ENCODE measurements at regions not wholly inside any gene's neighbourhood (a gene's known extent, or its start where the extent isn't known, plus 50 kb on each side); places are given as distances from the start of the nearest gene placed in this dataset.

- no peak for DNase-seq
Measured at GRCh38 chr3:188046561-188047211, 107.3 kb upstream of the LPP start.

- no peak for DNase-seq
Measured at GRCh38 chr3:188047536-188047935, 106.4 kb upstream of the LPP start.

DNA sequence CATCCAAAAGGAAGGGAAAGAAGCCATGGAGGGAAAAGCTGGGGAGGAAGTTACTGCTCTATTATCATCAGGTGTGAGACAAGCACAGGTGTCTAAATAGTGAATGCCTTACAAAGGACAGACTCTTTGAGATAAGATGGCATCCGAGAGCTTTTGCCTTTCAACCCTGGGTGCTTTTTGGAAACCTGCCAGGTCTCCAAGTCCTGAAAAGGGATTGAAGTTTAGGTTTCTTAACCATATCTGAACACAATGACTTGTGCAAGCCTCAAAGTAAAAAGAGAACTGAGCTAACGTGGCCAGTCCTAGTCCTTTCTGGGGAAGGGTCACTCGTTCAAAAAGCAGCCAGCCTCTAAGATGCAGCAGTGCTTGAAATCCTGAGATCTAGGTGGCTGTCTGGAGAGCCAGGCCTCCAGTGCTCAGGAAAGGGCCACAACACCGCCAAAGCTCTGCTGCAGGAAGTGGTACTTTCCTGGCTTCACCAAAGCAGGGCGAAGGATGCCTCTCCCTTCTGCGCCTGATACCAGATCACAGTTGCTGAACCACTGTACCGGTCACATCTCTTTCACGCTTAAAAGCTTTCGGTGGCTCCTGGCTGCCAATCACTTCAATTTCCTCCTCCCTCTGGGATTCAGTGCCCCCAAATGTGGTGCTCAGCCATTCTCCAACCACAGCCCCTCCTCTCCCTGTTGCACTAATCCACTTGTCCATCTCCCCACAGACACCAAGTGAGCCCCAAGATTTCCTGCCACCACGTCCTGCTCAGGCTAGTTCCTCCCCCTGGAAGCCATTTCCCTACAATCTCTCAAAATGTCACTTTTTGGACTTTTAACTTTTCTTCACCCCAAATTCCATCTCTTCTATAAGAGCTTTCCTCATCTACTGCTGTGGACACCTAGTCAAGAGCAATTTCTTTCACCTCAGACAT, 104.1 kb upstream of the LPP start:
- DNase-seq = peak; percentile 50

- no peak for DNase-seq
Measured at GRCh38 chr3:188051801-188052168, 102.2 kb upstream of the LPP start.

GRCh38 chr3:188052169-188053035, 101.6 kb upstream of the LPP start:
- DNase-seq = no peak

DNA sequence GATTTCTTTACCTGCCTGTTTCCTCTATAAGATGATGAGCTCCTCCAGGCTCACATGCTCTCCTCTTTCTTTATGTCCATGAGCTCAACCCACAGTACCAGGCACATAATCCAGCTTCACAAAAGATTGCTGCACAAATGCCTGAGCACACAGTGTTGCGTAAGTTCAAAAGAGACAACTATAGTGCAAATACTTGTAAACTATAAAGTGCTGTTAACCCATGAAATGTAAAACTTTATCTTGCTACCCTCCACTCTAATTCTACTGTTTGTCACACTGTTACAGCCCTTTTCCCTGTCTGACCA, 101.0 kb upstream of the LPP start:
- no peak for DNase-seq

GRCh38 chr3:188053710-188054380, 100.1 kb upstream of the LPP start:
- DNase-seq = no peak

DNA sequence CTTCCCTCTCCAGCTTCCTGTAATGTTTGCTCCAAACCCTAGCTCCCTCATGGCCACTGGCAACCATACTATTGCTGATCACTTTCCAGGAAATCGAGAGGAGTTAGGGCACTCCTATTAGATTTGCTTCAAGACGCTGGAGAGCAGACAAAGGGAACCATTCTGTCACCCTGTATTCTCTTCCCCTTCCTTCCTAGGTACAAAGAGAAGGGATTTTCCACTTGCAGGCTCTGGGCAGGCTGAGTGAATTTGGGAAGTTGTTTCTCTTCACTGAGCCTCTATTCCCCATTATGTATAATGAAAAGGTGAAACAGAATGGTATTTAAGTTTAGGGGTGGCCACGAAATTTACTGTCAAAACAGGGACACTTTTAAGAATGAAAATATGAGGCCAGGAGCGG, 99.4 kb upstream of the LPP start:
- DNase-seq = no peak

- no peak for DNase-seq
Measured at GRCh38 chr3:188055388-188055787, 98.6 kb upstream of the LPP start.

GRCh38 chr3:188057124-188057523, 96.8 kb upstream of the LPP start:
- DNase-seq = no peak

DNA sequence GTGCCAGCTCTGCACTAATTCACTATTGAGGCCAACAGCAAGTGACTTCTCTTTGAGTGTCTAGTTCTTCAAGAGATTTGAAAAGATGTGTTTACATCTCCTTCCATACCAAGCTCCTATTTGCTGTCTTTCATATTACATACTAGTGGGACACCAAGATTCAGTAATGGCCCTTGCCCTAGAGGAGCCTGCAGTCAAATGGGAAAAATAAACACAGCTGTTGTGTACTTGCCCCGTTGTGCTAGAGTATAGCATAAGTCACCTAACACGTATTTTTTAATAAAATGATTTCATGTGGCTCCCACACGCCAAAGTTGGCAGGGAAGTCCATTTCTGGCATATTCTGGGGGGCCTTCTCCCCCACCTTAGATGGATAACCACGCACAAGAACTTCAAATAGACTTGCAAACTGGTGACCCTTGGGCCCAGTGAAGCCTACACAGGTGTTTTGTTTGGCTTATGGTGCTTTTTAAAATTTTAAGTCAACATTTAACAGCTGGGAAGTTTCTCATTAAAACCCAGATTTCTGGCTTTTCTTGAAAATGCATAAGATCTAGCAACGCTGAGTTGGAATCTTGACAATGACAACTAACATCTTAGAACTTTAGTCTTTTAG, 95.3 kb upstream of the LPP start:
- DNase-seq = no peak

- no peak for DNase-seq
Measured at GRCh38 chr3:188059351-188059750, 94.6 kb upstream of the LPP start.

GRCh38 chr3:188060264-188060835, 93.6 kb upstream of the LPP start:
- no peak for DNase-seq

- peak; percentile 91 for DNase-seq
Measured at GRCh38 chr3:188060840-188061544, 93.0 kb upstream of the LPP start.

GRCh38 chr3:188062216-188062615, 91.7 kb upstream of the LPP start:
- DNase-seq = no peak

GRCh38 chr3:188064831-188065493, 89.0 kb upstream of the LPP start:
- DNase-seq = no peak

GRCh38 chr3:188066141-188066540, 87.8 kb upstream of the LPP start:
- no peak for DNase-seq

DNA sequence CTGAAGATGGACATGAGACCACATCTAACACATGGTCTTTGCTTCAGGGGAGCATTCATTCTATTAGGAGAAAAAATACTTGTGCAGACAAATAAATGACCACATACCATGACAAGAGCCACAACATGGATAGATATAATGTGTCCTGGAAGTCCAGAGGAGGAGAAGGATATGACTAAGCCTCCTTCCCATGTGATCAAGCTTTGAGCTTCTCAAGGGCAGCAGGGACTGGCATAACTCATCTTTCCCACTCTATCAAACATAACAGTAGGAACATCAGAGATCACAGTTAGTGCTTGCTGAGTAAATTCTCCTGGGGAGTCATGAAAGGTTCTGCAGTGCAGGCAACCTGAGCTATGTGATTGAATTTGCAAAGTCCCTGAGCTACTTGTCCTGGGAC, 86.0 kb upstream of the LPP start:
- DNase-seq = no peak

DNA sequence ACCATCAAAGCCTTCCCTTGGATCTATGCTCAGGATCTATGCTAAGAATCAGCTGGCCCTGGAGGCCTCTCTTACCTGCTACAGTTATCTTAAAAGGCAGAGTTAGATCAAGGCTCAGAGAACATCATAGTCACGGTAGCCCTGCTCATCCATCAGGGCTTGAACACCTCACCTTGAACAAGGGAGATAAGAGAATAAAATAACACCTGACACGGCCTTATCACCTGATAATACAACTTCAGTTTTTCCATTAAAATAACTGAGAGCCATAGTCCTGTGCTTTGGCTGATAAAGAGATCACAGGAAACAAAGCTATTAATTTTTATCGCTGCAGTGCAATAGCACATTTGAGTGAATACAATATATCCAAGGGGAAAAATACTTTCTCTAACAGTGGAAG, 85.6 kb upstream of the LPP start:
- DNase-seq = no peak

GRCh38 chr3:188071636-188072035, 82.3 kb upstream of the LPP start:
- DNase-seq = no peak

DNA sequence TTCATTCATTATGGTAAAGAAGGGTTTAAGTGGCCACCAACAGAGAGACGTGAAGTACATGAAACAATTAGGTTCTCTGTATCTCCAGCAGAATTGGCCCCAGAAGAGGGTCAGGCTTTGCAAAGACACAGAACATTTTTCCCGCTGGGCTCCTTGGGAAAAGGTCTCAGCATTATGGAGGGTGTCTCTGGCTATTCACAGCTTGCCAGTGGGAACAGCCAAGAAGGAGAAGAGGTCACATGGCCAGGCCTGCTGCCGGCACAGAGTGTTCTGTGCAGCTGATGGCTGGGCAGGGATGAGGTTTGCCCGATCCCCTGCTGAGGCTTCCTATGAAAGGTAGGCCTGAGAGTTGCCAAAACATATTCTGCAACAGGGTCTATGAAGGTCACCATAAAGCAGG, 77.8 kb upstream of the LPP start:
- DNase-seq = no peak
